IMR-90 (cell line): ENCODE measurements at regions not wholly inside any gene's neighbourhood (a gene's known extent, or its start where the extent isn't known, plus 50 kb on each side); places are given as distances from the start of the nearest gene placed in this dataset.

Experiments
- BHLHE40 ChIP-seq: fragments of 150-350 bp; IDR thresholded peaks from 2 replicates; pipeline ENCODE4 v1.6.1; 2016; ENCODE audit warnings: mild to moderate bottlenecking, low read depth, low read length
- CEBPB ChIP-seq: IDR thresholded peaks from 2 replicates; pipeline ENCODE4 v1.6.1; 2012; ENCODE audit warnings: low read depth, low read length, improper control_type of control experiment
- FOS ChIP-seq: fragments of 150-350 bp; IDR thresholded peaks from 2 replicates; pipeline ENCODE4 v1.6.1; 2016; ENCODE audit warnings: low read depth, low read length
- MAFK ChIP-seq: IDR thresholded peaks from 2 replicates; pipeline ENCODE4 v1.6.1; 2012; ENCODE audit warnings: low read depth, low read length, improper control_type of control experiment
- NFE2L2 ChIP-seq: fragments of 150-350 bp; IDR thresholded peaks from 2 replicates; pipeline ENCODE4 v1.6.1; 2016; ENCODE audit warnings: low read depth, mild to moderate bottlenecking, low read length
- POLR2A ChIP-seq: IDR thresholded peaks from 2 replicates; pipeline ENCODE4 v1.6.1; 2012; ENCODE audit warnings: mild to moderate bottlenecking, low read depth, low read length
- RAD21 ChIP-seq: IDR thresholded peaks from 2 replicates; pipeline ENCODE4 v1.6.1; 2012; ENCODE audit warnings: low read length, improper control_type of control experiment
- RCOR1 ChIP-seq: IDR thresholded peaks from 2 replicates; pipeline ENCODE4 v1.6.1; 2012; ENCODE audit warnings: mild to moderate bottlenecking, low read length, improper control_type of control experiment; ENCODE audit not compliant: insufficient replicate concordance
- SMC3 ChIP-seq: fragments of 150-350 bp; IDR thresholded peaks from 2 replicates; pipeline ENCODE4 v1.6.1; 2016; ENCODE audit warnings: low read depth, mild to moderate bottlenecking, antibody characterized with exemption, low read length, moderate library complexity
- TF ChIP-seq, protein P1 (sequence below): conservative IDR thresholded peaks from 2 replicates; pipeline ENCODE4 v1.5.1; 2012; ENCODE audit warnings: mild to moderate bottlenecking, low read depth, low read length, improper control_type of control experiment
- TF ChIP-seq, protein P2 (sequence below): fragments of 150-350 bp; IDR thresholded peaks from 2 replicates; pipeline ENCODE4 v1.6.1; 2017; ENCODE audit warnings: mild to moderate bottlenecking, antibody characterized with exemption, low read length, low read depth

- no peak for TF ChIP-seq POLR2A
- TF ChIP-seq, protein P1, sequence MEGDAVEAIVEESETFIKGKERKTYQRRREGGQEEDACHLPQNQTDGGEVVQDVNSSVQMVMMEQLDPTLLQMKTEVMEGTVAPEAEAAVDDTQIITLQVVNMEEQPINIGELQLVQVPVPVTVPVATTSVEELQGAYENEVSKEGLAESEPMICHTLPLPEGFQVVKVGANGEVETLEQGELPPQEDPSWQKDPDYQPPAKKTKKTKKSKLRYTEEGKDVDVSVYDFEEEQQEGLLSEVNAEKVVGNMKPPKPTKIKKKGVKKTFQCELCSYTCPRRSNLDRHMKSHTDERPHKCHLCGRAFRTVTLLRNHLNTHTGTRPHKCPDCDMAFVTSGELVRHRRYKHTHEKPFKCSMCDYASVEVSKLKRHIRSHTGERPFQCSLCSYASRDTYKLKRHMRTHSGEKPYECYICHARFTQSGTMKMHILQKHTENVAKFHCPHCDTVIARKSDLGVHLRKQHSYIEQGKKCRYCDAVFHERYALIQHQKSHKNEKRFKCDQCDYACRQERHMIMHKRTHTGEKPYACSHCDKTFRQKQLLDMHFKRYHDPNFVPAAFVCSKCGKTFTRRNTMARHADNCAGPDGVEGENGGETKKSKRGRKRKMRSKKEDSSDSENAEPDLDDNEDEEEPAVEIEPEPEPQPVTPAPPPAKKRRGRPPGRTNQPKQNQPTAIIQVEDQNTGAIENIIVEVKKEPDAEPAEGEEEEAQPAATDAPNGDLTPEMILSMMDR, result no peak
- TF ChIP-seq CEBPB, result no peak
- no peak for TF ChIP-seq BHLHE40
- no peak for TF ChIP-seq NFE2L2
- TF ChIP-seq MAFK, result no peak
- TF ChIP-seq RCOR1, result no peak
- TF ChIP-seq SMC3, result no peak
- TF ChIP-seq, protein P2, sequence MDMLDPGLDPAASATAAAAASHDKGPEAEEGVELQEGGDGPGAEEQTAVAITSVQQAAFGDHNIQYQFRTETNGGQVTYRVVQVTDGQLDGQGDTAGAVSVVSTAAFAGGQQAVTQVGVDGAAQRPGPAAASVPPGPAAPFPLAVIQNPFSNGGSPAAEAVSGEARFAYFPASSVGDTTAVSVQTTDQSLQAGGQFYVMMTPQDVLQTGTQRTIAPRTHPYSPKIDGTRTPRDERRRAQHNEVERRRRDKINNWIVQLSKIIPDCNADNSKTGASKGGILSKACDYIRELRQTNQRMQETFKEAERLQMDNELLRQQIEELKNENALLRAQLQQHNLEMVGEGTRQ, result no peak
- no peak for TF ChIP-seq RAD21
- no peak for TF ChIP-seq FOS
Measured at GRCh38 chr10:18976696-18977251, 71.8 kb upstream of the MALRD1 start.
